ENCODE measurements at regions not wholly inside any gene's neighbourhood (a gene's known extent, or its start where the extent isn't known, plus 50 kb on each side); places are given as distances from the start of the nearest gene placed in this dataset.

DNA sequence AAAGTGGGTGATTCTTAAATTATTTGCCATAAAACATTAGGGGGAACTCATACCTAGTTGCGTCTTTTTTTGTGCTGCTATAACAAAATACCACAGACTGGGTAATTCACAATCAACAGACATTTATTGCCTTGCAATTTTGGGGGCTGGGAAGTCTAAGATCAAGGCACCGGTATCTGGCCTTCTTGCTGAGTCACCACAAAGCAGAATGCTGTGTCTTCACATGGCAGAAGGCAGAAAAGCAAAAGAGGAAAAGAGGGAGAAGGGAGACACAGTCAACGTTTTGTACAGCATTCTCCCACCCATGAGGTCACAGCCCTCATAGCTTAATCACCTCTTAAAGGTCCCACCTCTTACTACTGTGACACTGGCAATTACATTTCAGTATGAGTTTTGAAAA, 291.0 kb downstream of the CHRM3 start:
- DNase-seq (ENCODE audit: low spot score), result no peak

DNA sequence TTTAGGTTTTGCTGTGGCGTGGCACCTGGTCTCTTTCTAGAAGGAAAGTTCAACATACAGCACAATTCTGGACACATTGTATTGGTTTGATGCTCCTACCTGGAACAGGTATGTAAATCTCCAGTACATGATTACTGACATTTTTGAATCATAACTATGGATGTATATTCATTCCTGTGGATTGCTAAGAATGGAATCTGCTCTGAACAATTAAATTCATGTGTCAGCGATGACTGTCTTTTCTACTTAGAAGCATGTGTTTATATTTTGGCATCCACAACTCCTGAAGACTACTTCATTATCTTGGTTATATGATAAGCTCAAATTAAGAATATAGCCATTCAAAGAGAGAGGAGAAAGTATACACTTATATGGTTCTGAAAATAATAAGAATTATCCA, 291.8 kb downstream of the CHRM3 start:
- DNase-seq (ENCODE audit: low spot score), result no peak

DNA sequence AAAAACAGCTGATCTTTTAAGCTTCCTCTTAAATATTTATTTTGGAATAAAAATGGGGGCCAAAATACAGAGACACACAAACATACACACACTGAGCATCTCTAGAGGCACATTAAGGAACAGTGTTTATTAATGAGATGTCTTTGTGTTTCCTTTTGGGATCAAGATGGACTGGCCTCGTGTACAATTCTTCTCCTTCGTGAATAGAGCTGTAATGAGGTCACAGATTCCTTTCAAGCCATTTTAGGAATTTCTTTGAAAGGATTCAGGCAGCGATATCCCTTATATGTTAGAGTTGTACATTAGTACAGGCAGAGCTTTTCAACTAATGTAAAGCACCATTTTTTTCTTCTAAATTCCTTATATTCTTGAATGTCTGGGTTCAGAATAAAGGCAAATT, 295.7 kb downstream of the CHRM3 start:
- no peak for DNase-seq (ENCODE audit: low spot score)

DNA sequence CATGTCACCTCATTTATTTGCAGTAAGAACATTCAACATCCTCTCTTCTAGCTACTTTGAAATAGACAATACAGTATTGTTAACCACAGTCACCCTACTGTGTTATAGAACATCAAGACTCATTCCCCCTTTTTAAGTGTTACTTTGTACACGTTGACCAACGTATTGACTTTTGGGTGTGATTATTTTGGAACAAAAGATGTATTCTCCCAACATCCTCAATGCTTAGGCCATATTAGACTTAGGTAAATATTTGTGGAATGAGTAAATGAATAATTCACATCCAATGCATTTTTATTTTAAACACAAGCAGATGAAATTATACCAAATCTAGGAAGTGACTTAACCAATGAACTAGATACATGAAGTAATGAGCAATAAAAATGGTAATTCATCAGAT, 296.6 kb downstream of the CHRM3 start:
- no peak for DNase-seq (ENCODE audit: low spot score)

DNA sequence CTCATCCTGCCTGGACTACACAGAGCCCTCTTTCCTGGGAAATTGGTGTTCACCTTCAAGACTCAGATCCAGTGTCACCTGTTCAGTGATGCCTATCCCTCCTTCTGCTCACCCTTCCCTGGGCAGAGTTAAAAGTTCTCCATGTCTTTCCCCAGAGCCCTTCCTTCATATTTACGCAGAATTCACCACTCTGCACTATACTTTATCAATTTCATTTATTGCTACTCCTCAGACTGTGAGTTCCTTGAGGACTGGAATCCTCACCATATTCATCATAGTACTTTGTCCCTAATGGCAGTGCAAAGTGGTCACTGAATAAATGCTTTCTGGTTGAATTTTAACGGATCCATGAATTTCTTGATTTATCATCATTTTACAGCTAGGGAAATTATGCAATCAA, 300.0 kb downstream of the CHRM3 start:
- no peak for DNase-seq (ENCODE audit: low spot score)

DNA sequence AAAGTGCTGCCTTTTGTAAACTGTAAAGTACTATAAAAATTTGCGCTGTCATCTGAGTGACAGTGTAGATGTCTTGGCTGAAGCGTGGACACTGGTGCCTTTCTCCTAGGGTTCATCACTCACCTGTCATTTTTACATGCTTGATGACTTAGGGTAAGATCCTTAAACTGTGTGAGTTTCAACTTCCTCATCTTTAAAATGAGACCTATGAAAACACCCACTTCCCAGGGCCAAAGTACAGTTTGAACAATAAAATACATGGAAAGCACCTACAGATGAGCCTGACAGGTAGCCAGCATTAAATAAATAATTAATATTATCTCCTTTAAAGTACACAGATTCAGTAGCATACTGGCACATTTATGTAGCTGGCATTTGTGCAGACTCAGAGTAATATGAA, 309.9 kb downstream of the CHRM3 start:
- DNase-seq (ENCODE audit: low spot score), result no peak

DNA sequence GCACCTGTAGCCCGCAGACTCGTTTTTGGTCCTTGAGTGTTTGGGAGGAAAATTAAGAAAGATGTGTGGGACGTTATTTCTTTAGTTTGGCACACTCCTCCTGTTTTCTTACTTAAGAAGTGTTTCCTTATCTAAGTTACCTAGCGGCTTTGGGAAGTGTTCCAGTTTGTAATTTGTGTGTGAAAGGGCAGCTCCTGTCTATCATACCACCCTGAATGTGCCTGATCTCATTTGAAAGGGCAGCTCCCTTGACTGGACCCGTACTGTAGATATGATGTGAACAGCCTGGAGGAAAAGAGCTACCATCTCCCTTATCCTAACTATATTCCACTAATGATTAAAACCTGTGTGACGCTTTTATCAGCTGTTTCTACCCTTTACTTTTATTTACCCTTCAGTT, 314.3 kb downstream of the CHRM3 start:
- DNase-seq (ENCODE audit: low spot score), result no peak

DNA sequence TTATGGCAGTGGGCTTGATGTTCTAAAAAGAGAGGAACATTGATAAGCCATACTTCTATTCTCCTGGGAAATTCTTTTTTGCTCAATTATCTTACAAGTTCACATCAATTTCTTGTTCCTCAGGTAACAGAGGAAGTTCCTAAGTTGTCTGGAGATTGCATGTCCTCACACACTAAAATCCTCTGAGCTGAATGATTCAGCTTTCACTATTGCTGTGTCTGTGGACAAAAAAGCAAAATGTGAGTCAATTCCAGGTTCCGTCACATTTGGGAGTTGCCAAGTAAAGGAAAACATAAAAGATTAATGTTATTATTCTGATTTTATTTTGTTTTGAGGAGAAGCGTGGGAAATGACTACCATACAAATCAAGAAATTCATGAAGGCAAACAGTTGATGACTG, 316.7 kb downstream of the CHRM3 start:
- no peak for DNase-seq (ENCODE audit: low spot score)

DNA sequence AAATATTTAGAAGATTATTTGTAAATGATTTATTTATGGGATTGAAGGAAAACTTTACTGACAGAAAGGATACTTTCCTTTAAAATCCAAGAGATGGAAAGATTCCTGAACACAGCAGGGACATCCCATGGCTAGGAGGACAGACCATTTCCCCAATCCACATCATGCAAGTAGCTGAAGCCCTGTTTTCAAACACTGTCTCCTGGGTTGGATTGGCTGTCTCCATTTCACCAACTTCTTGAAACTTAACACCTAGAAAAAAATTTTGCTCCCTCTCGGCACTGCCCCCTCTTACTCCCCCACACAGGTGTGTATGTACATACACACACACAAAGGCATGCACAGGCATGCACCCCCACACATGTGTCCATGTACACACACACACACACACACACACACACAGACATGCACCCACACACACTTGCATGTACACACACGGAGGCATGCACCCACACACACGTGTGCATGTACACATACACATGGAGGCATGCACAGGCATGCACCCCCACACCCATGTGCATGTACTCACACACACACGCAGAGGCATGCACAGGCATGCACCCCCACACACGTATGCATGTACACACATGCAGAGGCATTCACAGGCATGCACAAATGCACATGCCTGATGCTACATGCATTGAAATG, 320.0 kb downstream of the CHRM3 start:
- DNase-seq (ENCODE audit: low spot score), result no peak

DNA sequence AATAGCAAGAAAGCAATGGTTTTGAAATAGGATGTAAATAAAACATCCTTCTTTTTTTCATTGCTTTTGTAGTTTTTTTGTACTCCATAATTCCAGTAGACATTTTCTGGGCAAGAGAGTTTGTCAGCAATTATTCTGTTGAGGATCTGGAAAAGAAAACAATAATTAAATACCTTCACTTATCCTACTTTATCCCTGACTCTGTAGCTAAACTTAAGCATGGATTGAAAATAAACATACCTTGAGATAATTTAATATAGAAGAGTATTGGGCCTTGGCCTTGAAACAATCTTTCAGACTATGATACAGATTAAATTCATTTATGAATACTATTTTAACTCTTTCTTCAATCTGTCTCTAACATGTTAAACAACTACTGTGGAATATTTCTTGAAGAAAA, 321.2 kb downstream of the CHRM3 start:
- DNase-seq (ENCODE audit: low spot score), result no peak

DNA sequence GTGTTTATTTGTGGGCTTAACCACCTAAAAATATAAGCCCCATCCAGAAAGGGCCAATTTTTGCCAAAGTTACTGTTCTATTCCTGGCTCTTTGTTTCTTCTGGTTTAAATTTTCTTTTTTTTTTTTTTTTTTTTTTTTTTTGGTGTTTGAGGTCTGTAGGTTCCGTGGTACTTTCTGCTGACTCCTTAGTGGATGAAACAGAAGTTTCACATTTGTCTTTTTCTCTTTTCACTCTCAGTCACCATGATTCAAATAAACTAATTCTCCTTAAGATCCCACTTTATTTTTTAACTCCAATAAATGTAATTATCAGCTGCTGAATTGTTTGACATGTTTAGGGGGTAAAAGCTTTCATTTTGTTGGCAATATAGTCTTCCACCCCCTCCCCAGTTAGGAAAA, 322.3 kb downstream of the CHRM3 start:
- no peak for DNase-seq (ENCODE audit: low spot score)

DNA sequence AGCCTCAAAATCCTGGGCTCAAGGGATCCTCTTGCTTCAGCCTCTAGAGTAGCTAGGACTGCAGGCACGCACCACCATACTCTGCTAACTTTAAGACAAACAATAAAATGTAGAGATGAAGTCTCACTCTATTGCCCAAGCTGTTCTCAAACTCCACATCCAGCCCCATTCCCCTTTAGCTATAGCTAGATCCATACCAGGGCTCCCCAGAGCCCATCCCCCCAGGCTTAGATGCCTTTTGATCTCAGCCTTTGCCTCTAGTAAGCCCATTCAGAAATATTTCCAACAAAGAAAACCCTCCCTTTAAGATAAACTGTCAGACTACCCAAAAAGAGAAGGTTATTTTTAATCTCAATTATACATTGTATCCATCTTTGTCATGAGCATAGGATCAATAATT, 325.4 kb downstream of the CHRM3 start:
- no peak for DNase-seq (ENCODE audit: low spot score)

DNA sequence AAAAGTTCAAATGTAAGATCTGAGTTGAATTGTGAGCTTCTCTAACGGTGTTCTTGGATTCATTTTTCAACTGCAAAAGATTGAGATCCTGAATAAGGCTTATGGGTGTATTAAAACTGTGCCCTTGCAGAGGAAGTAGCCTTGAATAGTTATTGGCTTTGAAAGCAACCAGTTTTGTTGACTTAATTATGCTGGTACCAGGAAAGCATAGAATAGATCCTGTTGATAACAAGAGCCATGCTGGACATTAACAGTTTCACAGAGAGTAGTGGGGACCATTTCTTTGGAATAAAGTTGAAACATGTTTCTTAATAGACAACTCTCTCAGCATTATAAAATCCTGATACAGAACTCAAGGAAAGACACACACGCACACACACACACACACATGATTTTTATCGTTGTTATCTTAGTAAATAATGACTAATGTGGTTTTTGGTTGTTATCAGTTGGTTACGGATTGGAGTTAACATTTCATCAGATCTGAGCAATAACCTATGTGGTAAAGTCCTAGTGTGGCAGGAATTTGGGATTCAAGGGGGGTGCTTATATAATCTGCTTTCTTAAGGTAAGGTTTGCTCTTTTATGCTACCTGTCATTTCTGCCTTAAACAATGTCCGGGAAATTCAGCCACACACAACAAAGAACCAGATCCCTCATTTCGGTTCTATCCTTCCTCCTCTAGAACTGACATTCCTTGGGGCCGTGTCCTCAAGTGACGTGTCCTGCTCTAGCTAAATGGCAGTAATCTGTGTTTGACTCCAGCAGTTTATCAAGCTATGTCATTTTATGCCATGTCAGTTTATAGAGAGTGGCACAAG, 330.9 kb downstream of the CHRM3 start:
- DNase-seq (ENCODE audit: low spot score), result no peak

DNA sequence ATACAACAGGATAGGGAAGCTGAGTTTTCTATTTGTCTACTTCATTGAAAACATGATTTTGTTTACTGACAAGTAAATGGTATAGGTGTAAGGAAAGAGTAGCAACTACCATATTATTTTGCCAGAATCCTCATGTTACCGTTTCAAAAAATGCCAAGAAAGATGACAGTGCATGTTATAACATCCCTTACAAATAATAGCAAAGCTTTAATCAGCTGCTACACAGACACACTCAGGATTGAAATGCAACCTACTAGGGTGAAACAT, 331.5 kb downstream of the CHRM3 start:
- DNase-seq (ENCODE audit: low spot score), result no peak

DNA sequence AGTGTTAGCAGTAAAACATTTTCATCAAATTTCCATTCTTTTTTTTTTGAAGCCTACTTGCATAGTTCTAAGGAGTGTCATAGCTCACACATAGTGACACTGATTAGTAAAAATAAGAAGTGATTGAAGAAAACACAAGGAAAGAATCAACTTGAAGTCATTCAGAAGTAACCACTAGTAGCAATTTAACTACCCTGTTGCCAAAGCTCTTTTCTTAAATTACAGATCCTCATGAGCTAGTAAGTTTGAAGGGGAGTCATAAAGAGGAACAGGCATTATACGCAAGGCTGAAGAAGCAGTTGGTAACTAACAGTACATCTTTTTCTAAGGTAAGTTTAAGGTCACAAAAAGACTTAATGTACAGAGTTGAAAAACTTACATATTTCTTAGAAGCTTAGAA, 332.2 kb downstream of the CHRM3 start:
- no peak for DNase-seq (ENCODE audit: low spot score)

DNA sequence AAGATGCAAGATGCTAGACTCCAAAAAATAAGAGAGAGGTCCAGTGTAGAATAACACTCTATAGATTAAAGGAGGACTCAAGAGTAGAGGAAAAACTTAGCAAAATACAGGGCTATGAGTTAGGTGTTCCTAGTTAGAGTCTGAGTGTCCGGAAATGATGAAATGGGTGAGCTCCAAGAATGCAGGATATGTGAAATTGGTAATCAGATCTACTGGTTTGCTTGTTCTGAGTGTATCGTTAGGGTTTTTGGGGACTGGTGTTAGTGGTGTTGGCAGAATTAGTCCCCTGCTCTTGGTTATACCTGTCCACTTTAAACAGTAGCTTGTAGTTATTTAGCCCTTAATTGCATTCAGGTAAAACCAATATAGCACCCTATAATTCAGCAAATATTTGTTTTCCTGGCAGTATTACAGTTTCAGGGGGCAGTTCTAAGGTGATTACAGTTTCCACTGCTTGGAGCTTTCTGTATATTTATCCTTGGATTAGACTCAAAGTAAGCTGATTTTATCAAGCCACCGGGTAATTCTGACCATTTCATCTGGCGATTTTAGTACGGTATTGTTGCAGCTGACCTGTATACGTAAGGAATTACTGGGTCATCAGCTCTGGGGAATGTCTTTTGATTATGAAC, 332.7 kb downstream of the CHRM3 start:
- no peak for DNase-seq (ENCODE audit: low spot score)

DNA sequence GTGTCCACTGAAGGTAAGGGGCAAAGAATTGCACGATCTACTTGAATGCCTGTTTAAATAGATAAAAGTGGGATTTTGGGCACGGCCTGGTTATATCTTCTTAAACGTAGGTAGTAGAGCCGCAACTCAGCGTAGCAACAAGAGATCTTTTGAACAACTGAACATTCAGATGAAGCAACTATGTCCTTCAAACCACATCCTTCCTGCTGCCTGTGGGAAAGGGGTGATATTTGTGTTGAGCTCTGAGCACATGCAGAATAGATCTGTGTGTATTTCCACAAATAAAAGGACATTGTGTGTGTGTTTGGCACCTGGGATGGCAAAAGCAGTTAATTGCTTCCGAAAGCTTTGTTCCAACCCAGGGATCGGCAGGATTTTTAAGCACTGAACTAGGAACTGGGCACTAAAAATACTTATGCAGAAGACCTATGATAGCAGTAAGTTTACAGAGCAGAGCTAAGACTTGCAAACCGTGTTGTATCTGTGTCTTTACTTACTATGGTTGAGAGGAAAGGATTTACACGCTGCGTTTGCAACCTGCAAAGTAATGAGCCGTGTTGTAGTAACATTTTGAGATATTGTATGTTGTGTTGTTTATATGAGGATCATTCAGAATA, 333.4 kb downstream of the CHRM3 start:
- no peak for DNase-seq (ENCODE audit: low spot score)

DNA sequence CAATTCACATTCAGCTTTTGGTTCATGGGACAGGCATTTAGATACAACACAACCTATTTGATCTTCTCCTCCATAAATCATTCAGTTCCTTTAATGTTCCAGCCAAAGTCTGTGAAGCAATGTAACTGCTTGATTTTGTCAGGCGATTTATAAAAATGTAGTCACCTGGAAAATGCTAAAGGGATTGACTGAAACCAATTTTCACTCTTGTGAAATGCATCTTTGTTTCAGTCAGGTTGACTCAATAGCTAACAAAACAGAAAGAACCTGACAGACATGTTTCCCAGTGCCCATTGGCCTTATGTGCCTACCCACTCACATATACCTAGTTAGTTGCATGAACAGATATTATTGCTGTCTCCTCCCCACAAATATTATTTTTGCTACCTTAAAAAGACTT, 335.7 kb downstream of the CHRM3 start:
- no peak for DNase-seq (ENCODE audit: low spot score)

DNA sequence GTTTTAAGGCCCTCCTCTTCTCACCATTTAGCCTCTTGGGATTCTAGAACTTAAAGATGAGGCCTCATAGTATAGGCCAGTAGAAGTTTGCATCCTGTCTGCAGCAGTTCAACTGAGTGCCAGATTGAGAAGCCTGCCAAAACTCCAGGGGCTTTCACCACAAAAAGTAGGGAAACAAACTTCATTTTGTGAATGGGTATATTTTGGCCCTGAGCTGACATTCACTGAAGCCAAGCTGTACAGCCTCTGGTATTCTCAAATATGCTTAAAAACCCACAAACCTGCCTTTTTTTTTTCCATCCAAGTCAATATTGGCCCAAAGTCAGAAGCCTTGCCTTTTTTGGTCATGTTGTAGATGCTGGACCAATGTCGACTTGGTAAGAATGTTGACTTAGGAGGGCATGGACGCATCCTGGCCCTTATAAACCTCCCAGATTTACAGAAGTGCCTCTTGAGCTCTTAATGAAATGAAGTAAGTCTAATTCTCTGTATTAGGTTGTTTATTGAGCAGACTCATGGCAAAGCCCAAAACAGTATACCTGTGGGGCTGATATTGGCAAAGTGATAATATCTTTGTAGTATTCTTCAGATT, 337.5 kb downstream of the CHRM3 start:
- DNase-seq (ENCODE audit: low spot score), result no peak

DNA sequence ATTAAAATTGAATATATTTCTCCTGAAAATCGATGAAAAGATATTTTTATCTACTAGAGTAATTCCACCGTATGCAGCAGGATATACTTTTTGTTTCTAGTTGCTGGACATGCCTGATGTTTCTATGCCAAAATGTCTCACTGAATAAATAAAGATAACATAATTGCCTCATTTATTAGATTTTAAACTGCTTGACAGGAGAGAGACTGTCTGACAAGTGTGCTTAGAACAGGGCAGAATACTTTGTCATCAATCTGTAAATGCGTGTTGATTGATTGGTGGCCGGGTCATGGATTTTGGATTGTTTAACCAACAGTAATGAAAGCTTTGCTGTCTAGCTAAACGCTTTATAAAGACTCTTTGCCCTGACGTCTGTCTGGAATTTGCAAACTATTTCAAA, 339.0 kb downstream of the CHRM3 start:
- DNase-seq (ENCODE audit: low spot score), result no peak

DNA sequence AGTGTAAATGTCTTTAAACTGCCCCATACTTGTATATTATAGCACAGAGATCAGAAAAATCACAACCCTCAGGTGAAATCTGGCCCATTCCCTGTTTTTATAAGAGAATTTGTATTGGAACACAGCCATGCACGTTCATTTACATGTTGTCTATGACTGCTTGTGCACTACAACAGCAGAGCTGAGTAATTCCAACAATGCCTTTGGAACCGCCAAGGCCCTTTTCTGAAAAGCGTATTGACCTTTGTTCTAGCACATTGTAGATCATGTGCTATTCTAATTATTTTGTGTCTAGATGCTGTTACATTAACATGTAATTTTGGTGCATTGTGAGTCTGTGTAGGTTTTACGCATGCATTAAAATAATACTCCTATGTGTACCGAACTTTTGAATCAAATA, 339.6 kb downstream of the CHRM3 start:
- DNase-seq (ENCODE audit: low spot score), result no peak

DNA sequence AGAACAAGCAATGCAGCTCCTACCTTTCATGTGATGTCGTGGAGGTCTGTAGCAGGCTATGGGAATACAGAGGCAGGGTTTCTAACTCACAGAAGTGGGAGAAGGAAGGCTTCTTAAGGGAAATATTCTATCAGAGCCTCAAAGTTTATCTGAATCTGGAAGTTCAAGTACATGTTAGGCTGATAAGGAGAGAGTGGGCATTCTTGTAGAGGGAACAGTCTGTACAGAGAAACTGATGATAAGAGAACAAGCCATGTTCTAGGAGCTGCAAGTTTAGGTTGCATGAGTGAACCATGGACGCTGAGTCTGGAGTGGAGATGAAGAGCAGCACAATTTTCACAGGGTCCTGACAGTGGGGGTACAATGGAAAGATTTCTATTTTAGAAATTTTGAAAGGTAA, 344.0 kb downstream of the CHRM3 start:
- DNase-seq (ENCODE audit: low spot score), result no peak

Data from putamen (tissue), 1 donor.